Testis (tissue), 2 donors: ENCODE measurements at regions not wholly inside any gene's neighbourhood (a gene's known extent, or its start where the extent isn't known, plus 50 kb on each side); places are given as distances from the start of the nearest gene placed in this dataset.

Experiments
- DNase-seq: peaks from one replicate; pipeline ENCODE4 v3.0.0-alpha.2; 2019
- H3K27ac ChIP-seq, 2 donors: fragments of 200-600 bp; sonication (generic); one replicate each; pipeline ENCODE4 v1.5.1; 2019
- H3K27me3 ChIP-seq: fragments of 200-600 bp; sonication (generic); one replicate; pipeline ENCODE4 v1.5.1; 2019
- H3K36me3 ChIP-seq: fragments of 200-600 bp; sonication (generic); one replicate; pipeline ENCODE4 v1.5.1; 2017; ENCODE audit warnings: low read depth; ENCODE audit errors: missing control alignments
- H3K4me1 ChIP-seq: fragments of 200-600 bp; sonication (generic); one replicate; pipeline ENCODE4 v1.5.1; 2019
- H3K4me3 ChIP-seq, 2 donors: fragments of 200-600 bp; sonication (generic); one replicate each; pipeline ENCODE4 v1.5.1; 2017 to 2019
- H3K9me3 ChIP-seq: fragments of 200-600 bp; sonication (generic); one replicate; pipeline ENCODE4 v1.5.1; 2017
- CTCF ChIP-seq, 3 experiments: fragments of 450-650 bp in 2 of 3; fragments of 200-600 bp in 1 of 3; sonication (generic) in 1 of 3; IDR thresholded peaks; one replicate each; pipeline ENCODE4 v1.5.1; 2016 to 2019; ENCODE audit warnings: antibody characterized with exemption in 3 of 3, mild to moderate bottlenecking in 2 of 3, moderate library complexity in 1 of 3
- POLR2A ChIP-seq: fragments of 450-650 bp; IDR thresholded peaks from one replicate; pipeline ENCODE4 v1.6.1; 2017; ENCODE audit warnings: antibody characterized with exemption, mild to moderate bottlenecking, moderate library complexity
- WGBS, 2 donors: methylation state at CpG; one replicate each; pipeline ENCODE4 v1.1.5; 2018; 5-methylcytosine and 5-hydroxymethylcytosine counted together
- intact Hi-C: fragments of 100-400 bp; cut with DNase I; formaldehyde crosslinking; loops from one replicate; pipeline ENCODE4 v1.15.1; 2023; ENCODE audit warnings: low total_unique reads

- Histone ChIP-seq H3K27ac (no peak overlapping the region), H3K36me3 (no peaks in the 10 kb centered on the region), H3K9me3 (no peaks in the 10 kb centered on the region), H3K27me3 (no peaks in the 10 kb centered on the region), H3K4me1 (no peaks in the 10 kb centered on the region), H3K4me3 (no peak overlapping the region)
- 69 to 78% methylated on average over 6 of the region's 6 CpGs for WGBS, 2 donors
- intact Hi-C loops, result no loop called here
- TF ChIP-seq CTCF (IDR thresholded peaks at IDR 0.05) (no peak), POLR2A (no peak)
- DNase-seq, result no peak
Observed at GRCh38 chr5:175243441-175243840, 200.5 kb downstream of the DRD1 start.

- H3K36me3 ChIP-seq, result no peaks in the 10 kb centered on the region
- H3K4me1 ChIP-seq, result no peaks in the 10 kb centered on the region
- DNase-seq, result no peak
- 85 to 86% methylated on average over 5 of the region's 5 CpGs for WGBS, 2 donors
- no peak overlapping the region for H3K27ac ChIP-seq
- H3K9me3 ChIP-seq, result no peaks in the 10 kb centered on the region
- no peak overlapping the region for H3K4me3 ChIP-seq
- intact Hi-C loops, result no loop called here
- no peak for TF ChIP-seq CTCF (IDR thresholded peaks at IDR 0.05)
- TF ChIP-seq POLR2A, result no peak
- H3K27me3 ChIP-seq, result no peaks in the 10 kb centered on the region
Observed at GRCh38 chr5:175242207-175242606, 201.8 kb downstream of the DRD1 start.

- Histone ChIP-seq H3K9me3 (no peaks in the 10 kb centered on the region), H3K27me3 (no peaks in the 10 kb centered on the region), H3K4me3 (no peak overlapping the region), H3K27ac (no peak overlapping the region), H3K36me3 (no peaks in the 10 kb centered on the region), H3K4me1 (no peaks in the 10 kb centered on the region)
- TF ChIP-seq POLR2A, result no peak
- intact Hi-C loops, result no loop called here
- 65 to 76% methylated on average over 5 of the region's 5 CpGs for WGBS, 2 donors
- no peak for DNase-seq
Observed at GRCh38 chr5:175238326-175238725, 205.7 kb downstream of the DRD1 start.

- Histone ChIP-seq H3K9me3 (no peaks in the 10 kb centered on the region), H3K4me3 (no peak overlapping the region), H3K27ac (no peak overlapping the region), H3K36me3 (no peaks in the 10 kb centered on the region), H3K27me3 (no peaks in the 10 kb centered on the region), H3K4me1 (no peaks in the 10 kb centered on the region)
- no peak for TF ChIP-seq POLR2A
- no peak for TF ChIP-seq CTCF (IDR thresholded peaks at IDR 0.05)
- no peak for DNase-seq
- WGBS, 2 donors, result 92 to 93% methylated on average over 6 of the region's 6 CpGs
- intact Hi-C loops, result no loop called here
Observed at GRCh38 chr5:175236176-175236575, 207.8 kb downstream of the DRD1 start.

- H3K9me3 ChIP-seq, result no peaks in the 10 kb centered on the region
- no peaks in the 10 kb centered on the region for H3K4me1 ChIP-seq
- intact Hi-C loops, result no loop called here
- no peaks in the 10 kb centered on the region for H3K27me3 ChIP-seq
- no peak overlapping the region for H3K4me3 ChIP-seq
- TF ChIP-seq POLR2A, result no peak
- no peak for TF ChIP-seq CTCF (IDR thresholded peaks at IDR 0.05)
- H3K27ac ChIP-seq, result no peak overlapping the region
- 54 to 59% methylated on average over 9 of the region's 9 CpGs for WGBS, 2 donors
- no peaks in the 10 kb centered on the region for H3K36me3 ChIP-seq
- DNase-seq, result no peak
Observed at GRCh38 chr5:175235251-175235960, 208.6 kb downstream of the DRD1 start.
